ENCODE measurements at regions not wholly inside any gene's neighbourhood (a gene's known extent, or its start where the extent isn't known, plus 50 kb on each side); places are given as distances from the start of the nearest gene placed in this dataset.
"Not testable (repeated sequence)": the region's sequence is repeated elsewhere in the genome, so short reads cannot be mapped to it uniquely, and the experiment has no call there.

- H3K4me1 ChIP-seq (ENCODE audit: control insufficient read depth, insufficient read depth, low read length, poor library complexity, severe bottlenecking), result peaks cover 29% of the 10 kb centered on the region
- not testable (repeated sequence) for H3K9me3 ChIP-seq (ENCODE audit: control insufficient read depth, low read length); H3K36me3 ChIP-seq (ENCODE audit: control insufficient read depth, insufficient read depth, low read length); H3K27ac ChIP-seq (ENCODE audit: low read depth, low read length, severe bottlenecking); H3K4me3 ChIP-seq (ENCODE audit: extremely low read depth, insufficient read depth, low read length, poor library complexity, severe bottlenecking)
- 68 to 91% methylated on average over 3 to 4 of the region's 7 CpGs for WGBS, 2 experiments (ENCODE audit: insufficient coverage in 2 of 2)
These were observed 268.0 kb downstream of the C16orf95 start for GRCh38 chr16:87049216-87049615.

DNA sequence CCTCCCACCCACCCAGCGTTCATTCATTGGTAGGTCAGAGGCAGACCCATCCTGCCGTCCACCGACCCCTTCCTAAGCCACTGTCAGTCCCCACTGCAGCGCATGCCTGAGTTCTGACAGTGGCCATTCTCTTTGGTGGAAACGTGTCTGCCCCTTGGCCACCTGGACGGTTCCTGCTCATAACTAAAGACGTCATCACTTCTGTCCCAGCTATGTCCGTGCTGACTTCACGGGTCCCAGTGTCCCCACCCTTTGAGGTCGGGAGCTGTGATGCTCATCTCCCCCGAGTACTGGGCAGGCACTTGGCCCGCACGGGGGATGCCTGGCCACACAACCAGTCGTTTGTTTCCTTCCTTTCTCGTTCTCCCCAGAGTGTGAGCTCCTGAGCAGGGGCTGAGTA, 267.1 kb downstream of the C16orf95 start:
- Histone ChIP-seq H3K9me3 (ENCODE audit: control insufficient read depth, low read length) (peaks cover 12% of the 10 kb centered on the region), H3K27ac (ENCODE audit: low read depth, low read length, severe bottlenecking) (no peak overlapping the region), H3K36me3 (ENCODE audit: control insufficient read depth, insufficient read depth, low read length) (no peaks in the 10 kb centered on the region), H3K4me3 (ENCODE audit: extremely low read depth, insufficient read depth, low read length, poor library complexity, severe bottlenecking) (no peak overlapping the region), H3K4me1 (ENCODE audit: control insufficient read depth, insufficient read depth, low read length, poor library complexity, severe bottlenecking) (peaks cover 20% of the 10 kb centered on the region)
- WGBS, 2 experiments (ENCODE audit: insufficient coverage in 2 of 2), result 93 to 96% methylated on average over 11 to 14 of the region's 15 CpGs

- H3K4me3 ChIP-seq (ENCODE audit: extremely low read depth, insufficient read depth, low read length, poor library complexity, severe bottlenecking), result no peak overlapping the region
- peaks cover 12% of the 10 kb centered on the region for H3K9me3 ChIP-seq (ENCODE audit: control insufficient read depth, low read length)
- peaks cover 13% of the 10 kb centered on the region for H3K4me1 ChIP-seq (ENCODE audit: control insufficient read depth, insufficient read depth, low read length, poor library complexity, severe bottlenecking)
- no peaks in the 10 kb centered on the region for H3K36me3 ChIP-seq (ENCODE audit: control insufficient read depth, insufficient read depth, low read length)
- H3K27ac ChIP-seq (ENCODE audit: low read depth, low read length, severe bottlenecking), result no peak overlapping the region
- WGBS, 2 experiments (ENCODE audit: insufficient coverage in 2 of 2), result 92 to 95% methylated on average over 12 to 16 of the region's 18 CpGs
These were observed 265.5 kb downstream of the C16orf95 start for GRCh38 chr16:87051526-87052320.

DNA sequence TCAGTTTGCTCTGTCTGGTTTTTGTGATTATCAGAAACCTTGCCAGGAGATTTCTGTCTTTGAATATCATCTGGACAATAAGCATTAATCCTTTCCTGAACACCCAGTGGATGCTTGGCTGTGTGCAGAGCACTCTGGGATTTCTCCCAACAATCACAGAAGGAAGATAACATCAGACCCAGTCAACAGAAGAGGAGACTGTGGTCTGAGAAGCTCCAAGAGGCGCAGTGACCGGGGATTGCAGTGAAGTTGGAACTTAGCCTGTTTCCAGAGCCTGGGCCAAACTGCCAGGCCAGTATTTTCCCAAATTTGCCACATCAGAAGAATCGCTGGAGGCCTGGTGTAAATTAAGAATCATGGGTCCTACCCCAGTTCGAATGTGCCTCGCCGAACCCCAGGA, 264.7 kb downstream of the C16orf95 start:
- H3K36me3 ChIP-seq (ENCODE audit: control insufficient read depth, insufficient read depth, low read length), result no peaks in the 10 kb centered on the region
- 71 to 78% methylated on average over 4 to 6 of the region's 6 CpGs for WGBS, 2 experiments (ENCODE audit: insufficient coverage in 2 of 2)
- peaks cover 12% of the 10 kb centered on the region for H3K9me3 ChIP-seq (ENCODE audit: control insufficient read depth, low read length)
- no peak overlapping the region for H3K4me3 ChIP-seq (ENCODE audit: extremely low read depth, insufficient read depth, low read length, poor library complexity, severe bottlenecking)
- H3K27ac ChIP-seq (ENCODE audit: low read depth, low read length, severe bottlenecking), result no peak overlapping the region
- H3K4me1 ChIP-seq (ENCODE audit: control insufficient read depth, insufficient read depth, low read length, poor library complexity, severe bottlenecking), result peaks cover 6% of the 10 kb centered on the region

GRCh38 chr16:87053016-87053982, 263.9 kb downstream of the C16orf95 start:
- H3K36me3 ChIP-seq (ENCODE audit: control insufficient read depth, insufficient read depth, low read length), result no peaks in the 10 kb centered on the region
- no peaks in the 10 kb centered on the region for H3K4me1 ChIP-seq (ENCODE audit: control insufficient read depth, insufficient read depth, low read length, poor library complexity, severe bottlenecking)
- H3K27ac ChIP-seq (ENCODE audit: low read depth, low read length, severe bottlenecking), result no peak overlapping the region
- peaks cover 12% of the 10 kb centered on the region for H3K9me3 ChIP-seq (ENCODE audit: control insufficient read depth, low read length)
- 41 to 55% methylated on average over 26 to 28 of the region's 39 CpGs for WGBS, 2 experiments (ENCODE audit: insufficient coverage in 2 of 2)
- no peak overlapping the region for H3K4me3 ChIP-seq (ENCODE audit: extremely low read depth, insufficient read depth, low read length, poor library complexity, severe bottlenecking)

- no peaks in the 10 kb centered on the region for H3K4me1 ChIP-seq (ENCODE audit: control insufficient read depth, insufficient read depth, low read length, poor library complexity, severe bottlenecking)
- 100% methylated on average over 4 of the region's 5 CpGs for WGBS, 2 experiments (ENCODE audit: insufficient coverage in 2 of 2)
- no peak overlapping the region for H3K27ac ChIP-seq (ENCODE audit: low read depth, low read length, severe bottlenecking)
- no peaks in the 10 kb centered on the region for H3K36me3 ChIP-seq (ENCODE audit: control insufficient read depth, insufficient read depth, low read length)
- no peak overlapping the region for H3K4me3 ChIP-seq (ENCODE audit: extremely low read depth, insufficient read depth, low read length, poor library complexity, severe bottlenecking)
- peaks cover 12% of the 10 kb centered on the region for H3K9me3 ChIP-seq (ENCODE audit: control insufficient read depth, low read length)
These were observed 263.0 kb downstream of the C16orf95 start for GRCh38 chr16:87054154-87054553.

DNA sequence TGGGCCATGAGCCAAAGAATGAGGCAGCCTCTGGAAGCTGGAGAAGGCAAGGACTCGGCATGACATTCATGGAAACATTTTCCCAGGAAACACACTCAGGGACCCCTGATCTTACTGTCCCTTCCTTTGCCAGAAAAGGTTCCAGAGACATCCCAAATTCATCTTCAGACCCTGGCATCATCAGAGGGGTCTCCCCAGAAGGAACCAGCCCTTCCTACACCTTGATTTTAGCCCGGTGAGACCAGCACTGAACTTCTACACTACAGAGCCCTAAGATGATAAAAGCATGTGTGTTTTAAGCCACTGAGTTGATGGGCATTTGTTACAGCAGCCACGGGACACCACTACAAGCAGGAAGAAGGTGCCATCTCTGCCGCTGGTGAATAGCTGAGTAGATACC, 262.3 kb downstream of the C16orf95 start:
- Histone ChIP-seq H3K4me1 (ENCODE audit: control insufficient read depth, insufficient read depth, low read length, poor library complexity, severe bottlenecking) (no peaks in the 10 kb centered on the region), H3K36me3 (ENCODE audit: control insufficient read depth, insufficient read depth, low read length) (no peaks in the 10 kb centered on the region), H3K27ac (ENCODE audit: low read depth, low read length, severe bottlenecking) (no peak overlapping the region), H3K9me3 (ENCODE audit: control insufficient read depth, low read length) (peaks cover 12% of the 10 kb centered on the region), H3K4me3 (ENCODE audit: extremely low read depth, insufficient read depth, low read length, poor library complexity, severe bottlenecking) (no peak overlapping the region)
- whole genome bisulfite sequencing, 2 experiments (ENCODE audit: insufficient coverage in 2 of 2), result 92 to 100% methylated on average over 3 of the region's 4 CpGs

DNA sequence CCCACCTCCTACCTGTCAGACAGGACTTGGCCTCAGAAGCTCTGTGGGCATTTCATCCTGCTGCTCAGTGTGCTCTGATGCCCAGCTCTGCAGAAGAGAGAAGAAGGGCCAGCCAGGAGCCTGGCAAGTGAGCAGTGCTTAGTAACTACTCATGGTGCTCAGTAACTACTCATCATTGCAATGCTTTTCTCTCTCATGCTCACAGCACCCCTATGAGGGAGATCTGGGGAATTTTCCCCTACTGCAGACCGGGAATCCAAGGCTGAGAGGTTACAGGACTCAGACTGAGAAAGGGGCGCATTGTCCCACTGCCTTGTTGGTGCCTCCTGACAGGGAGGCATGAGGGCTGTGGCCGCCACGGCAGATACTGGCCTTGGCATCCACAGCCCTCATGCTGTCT, 261.1 kb downstream of the C16orf95 start:
- H3K27ac ChIP-seq (ENCODE audit: low read depth, low read length, severe bottlenecking), result no peak overlapping the region
- H3K36me3 ChIP-seq (ENCODE audit: control insufficient read depth, insufficient read depth, low read length), result no peaks in the 10 kb centered on the region
- H3K9me3 ChIP-seq (ENCODE audit: control insufficient read depth, low read length), result peaks cover 12% of the 10 kb centered on the region
- H3K4me3 ChIP-seq (ENCODE audit: extremely low read depth, insufficient read depth, low read length, poor library complexity, severe bottlenecking), result no peak overlapping the region
- 60 to 86% methylated on average over 2 to 4 of the region's 4 CpGs for WGBS, 2 experiments (ENCODE audit: insufficient coverage in 2 of 2)
- H3K4me1 ChIP-seq (ENCODE audit: control insufficient read depth, insufficient read depth, low read length, poor library complexity, severe bottlenecking), result peaks cover 2% of the 10 kb centered on the region

DNA sequence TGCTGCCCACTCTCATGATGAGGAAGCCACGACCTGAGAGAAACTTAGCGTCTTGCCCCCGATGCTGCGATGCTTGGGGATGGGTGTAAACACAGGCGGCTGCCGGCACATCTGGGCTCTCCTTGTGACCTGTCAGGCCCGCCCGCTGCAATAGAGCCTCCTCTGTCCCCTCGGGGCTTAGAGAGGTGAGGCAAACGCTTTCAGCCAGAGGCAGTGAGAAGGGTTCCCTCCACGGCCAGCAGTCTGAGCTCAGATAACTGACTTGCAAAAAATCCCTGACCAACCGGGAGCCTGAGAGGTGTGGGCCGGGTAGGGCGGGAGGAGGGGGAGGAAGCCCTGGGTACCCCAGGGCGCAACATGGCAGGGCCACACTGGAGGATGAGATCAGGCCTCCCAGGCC, 260.6 kb downstream of the C16orf95 start:
- Histone ChIP-seq H3K9me3 (ENCODE audit: control insufficient read depth, low read length) (peaks cover 12% of the 10 kb centered on the region), H3K4me3 (ENCODE audit: extremely low read depth, insufficient read depth, low read length, poor library complexity, severe bottlenecking) (no peak overlapping the region), H3K27ac (ENCODE audit: low read depth, low read length, severe bottlenecking) (no peak overlapping the region), H3K36me3 (ENCODE audit: control insufficient read depth, insufficient read depth, low read length) (no peaks in the 10 kb centered on the region), H3K4me1 (ENCODE audit: control insufficient read depth, insufficient read depth, low read length, poor library complexity, severe bottlenecking) (peaks cover 2% of the 10 kb centered on the region)
- 75 to 84% methylated on average over 10 to 15 of the region's 15 CpGs for WGBS, 2 experiments (ENCODE audit: insufficient coverage in 2 of 2)

GRCh38 chr16:87057211-87057881, 259.8 kb downstream of the C16orf95 start:
- Histone ChIP-seq H3K9me3 (ENCODE audit: control insufficient read depth, low read length) (peaks cover 12% of the 10 kb centered on the region), H3K27ac (ENCODE audit: low read depth, low read length, severe bottlenecking) (no peak overlapping the region), H3K36me3 (ENCODE audit: control insufficient read depth, insufficient read depth, low read length) (no peaks in the 10 kb centered on the region), H3K4me1 (ENCODE audit: control insufficient read depth, insufficient read depth, low read length, poor library complexity, severe bottlenecking) (peaks cover 2% of the 10 kb centered on the region), H3K4me3 (ENCODE audit: extremely low read depth, insufficient read depth, low read length, poor library complexity, severe bottlenecking) (no peak overlapping the region)
- WGBS, 2 experiments (ENCODE audit: insufficient coverage in 2 of 2), result 86 to 92% methylated on average over 15 of the region's 26 CpGs
